HFFc6 (cell line): ENCODE measurements at regions not wholly inside any gene's neighbourhood (a gene's known extent, or its start where the extent isn't known, plus 50 kb on each side); places are given as distances from the start of the nearest gene placed in this dataset.

Experiments
- DNase-seq: peaks from one replicate; pipeline ENCODE4 v3.0.0-alpha.2; 2018
- H3K27ac Mint-ChIP-seq: 2 replicates; pipeline ENCODE4 v1.8.0; 2020; ENCODE audit warnings: mild to moderate bottlenecking, mixed read lengths
- H3K27me3 Mint-ChIP-seq: 2 replicates; pipeline ENCODE4 v1.8.0; 2021; ENCODE audit warnings: mild to moderate bottlenecking, moderate library complexity, mixed read lengths; ENCODE audit not compliant: insufficient read depth
- H3K36me3 Mint-ChIP-seq: 2 replicates; pipeline ENCODE4 v1.8.0; 2021; ENCODE audit warnings: low read depth, mixed read lengths
- H3K4me1 Mint-ChIP-seq: 2 replicates; pipeline ENCODE4 v1.8.0; 2020; ENCODE audit warnings: low read depth, mixed read lengths
- H3K4me3 Mint-ChIP-seq: 2 replicates; pipeline ENCODE4 v1.8.0; 2020; ENCODE audit warnings: mild to moderate bottlenecking, moderate library complexity, mixed read lengths
- H3K9me3 Mint-ChIP-seq: 2 replicates; pipeline ENCODE4 v1.8.0; 2020; ENCODE audit warnings: mild to moderate bottlenecking, mixed read lengths
- TF ChIP-seq, protein P1 (sequence below): fragments of 200-600 bp; sonication (generic); IDR thresholded peaks from 2 replicates; pipeline ENCODE4 v1.5.0; 2021; ENCODE audit warnings: antibody characterized with exemption, mild to moderate bottlenecking

DNA sequence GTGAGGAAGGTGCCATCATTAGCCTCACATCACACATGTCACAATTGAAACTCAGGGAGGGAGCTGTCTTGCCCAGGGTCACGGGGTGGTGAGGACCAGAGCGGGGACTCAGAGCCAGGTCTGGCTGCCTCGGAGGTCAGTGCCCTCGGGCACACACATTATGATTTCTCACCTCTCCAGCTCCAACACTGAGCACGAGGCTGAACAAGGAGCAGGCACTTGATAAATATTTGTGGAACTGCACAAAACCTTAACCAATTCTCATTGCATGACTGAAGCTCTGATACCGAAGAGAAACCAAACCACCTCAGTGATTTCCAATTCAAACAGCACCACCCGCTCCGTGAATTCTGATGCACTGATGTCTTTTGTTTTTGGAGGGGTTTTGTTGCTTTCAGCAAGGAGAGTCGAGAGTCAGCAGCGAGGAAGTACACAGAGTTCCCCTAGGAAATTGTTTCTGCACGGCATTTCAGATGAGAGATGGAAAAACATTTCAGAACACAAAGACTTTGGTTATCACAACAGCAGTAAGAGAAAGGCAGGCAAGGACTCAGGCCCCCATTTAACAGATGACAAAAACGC lies 55.3 kb upstream of the ZMIZ1 start:
- H3K9me3 Mint-ChIP-seq = no peaks in the 10 kb centered on the region
- H3K4me3 Mint-ChIP-seq = no peak overlapping the region
- H3K36me3 Mint-ChIP-seq = peaks cover 4% of the 10 kb centered on the region; the same call in 1 of the 2 replicates
- no peak overlapping the region for H3K27ac Mint-ChIP-seq
- TF ChIP-seq, protein P1, sequence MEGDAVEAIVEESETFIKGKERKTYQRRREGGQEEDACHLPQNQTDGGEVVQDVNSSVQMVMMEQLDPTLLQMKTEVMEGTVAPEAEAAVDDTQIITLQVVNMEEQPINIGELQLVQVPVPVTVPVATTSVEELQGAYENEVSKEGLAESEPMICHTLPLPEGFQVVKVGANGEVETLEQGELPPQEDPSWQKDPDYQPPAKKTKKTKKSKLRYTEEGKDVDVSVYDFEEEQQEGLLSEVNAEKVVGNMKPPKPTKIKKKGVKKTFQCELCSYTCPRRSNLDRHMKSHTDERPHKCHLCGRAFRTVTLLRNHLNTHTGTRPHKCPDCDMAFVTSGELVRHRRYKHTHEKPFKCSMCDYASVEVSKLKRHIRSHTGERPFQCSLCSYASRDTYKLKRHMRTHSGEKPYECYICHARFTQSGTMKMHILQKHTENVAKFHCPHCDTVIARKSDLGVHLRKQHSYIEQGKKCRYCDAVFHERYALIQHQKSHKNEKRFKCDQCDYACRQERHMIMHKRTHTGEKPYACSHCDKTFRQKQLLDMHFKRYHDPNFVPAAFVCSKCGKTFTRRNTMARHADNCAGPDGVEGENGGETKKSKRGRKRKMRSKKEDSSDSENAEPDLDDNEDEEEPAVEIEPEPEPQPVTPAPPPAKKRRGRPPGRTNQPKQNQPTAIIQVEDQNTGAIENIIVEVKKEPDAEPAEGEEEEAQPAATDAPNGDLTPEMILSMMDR = no peak
- H3K4me1 Mint-ChIP-seq = no peaks in the 10 kb centered on the region; the same call in 1 of the 2 replicates
- no peak for DNase-seq
- peaks cover 30% of the 10 kb centered on the region for H3K27me3 Mint-ChIP-seq

DNA sequence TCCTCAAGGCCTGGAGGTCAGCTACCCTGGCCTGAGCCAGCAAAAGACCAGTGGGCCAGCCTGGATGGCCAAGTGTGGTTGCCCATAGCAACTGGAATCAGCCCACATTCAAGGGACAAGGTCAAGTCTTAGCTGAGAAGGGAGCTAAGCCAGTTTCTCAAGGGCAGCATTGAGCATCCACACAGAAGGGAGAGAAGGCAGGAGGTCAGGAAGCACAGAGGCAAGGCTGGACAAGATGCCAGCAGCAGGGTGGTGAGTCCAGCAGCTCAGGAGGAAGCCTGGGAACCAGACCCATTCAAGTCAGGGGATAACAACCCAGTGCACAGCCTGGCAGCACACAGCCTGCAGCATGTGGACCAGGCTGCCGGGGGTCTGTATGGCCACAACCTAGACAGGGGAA lies 54.0 kb upstream of the ZMIZ1 start:
- Mint-ChIP-seq H3K27me3 (peaks cover 30% of the 10 kb centered on the region), H3K4me1 (peaks cover 6% of the 10 kb centered on the region), H3K27ac (no peak overlapping the region), H3K9me3 (no peaks in the 10 kb centered on the region), H3K36me3 (peaks cover 4% of the 10 kb centered on the region; the same call in 1 of the 2 replicates), H3K4me3 (no peak overlapping the region)
- no peak for DNase-seq
- TF ChIP-seq, protein P1 = no peak

DNA sequence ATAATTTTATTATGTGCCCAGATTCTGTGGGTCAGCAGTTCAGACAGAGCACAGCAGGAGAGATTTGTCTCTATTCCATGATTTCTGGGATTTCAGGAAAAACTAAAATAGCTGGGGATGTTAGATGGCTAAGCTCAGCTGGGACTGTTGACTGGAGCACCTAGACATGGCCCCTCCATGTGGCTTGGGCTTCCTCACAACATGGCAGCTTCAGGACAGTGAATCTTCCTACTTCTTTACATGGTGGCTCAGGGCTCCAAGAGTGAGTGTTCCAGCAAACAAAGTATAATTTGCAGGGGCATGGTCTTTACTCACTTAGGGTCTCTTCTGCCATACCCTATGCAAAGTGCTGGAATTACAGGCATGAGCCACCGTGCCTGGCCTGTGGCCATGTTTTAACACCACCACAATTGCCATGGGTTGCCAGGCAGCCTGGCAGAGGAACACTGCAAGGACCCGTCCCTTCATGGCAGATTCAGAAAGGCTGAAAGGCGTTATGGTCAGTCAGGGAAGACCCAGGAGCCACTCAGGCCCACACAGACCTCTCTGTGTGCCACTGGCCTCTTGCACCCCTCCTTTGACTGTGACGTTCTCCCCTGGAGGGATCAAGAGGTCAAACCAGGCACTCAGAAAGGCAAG lies 50.8 kb upstream of the ZMIZ1 start:
- H3K9me3 Mint-ChIP-seq = no peaks in the 10 kb centered on the region
- TF ChIP-seq, protein P1 = no peak
- no peak overlapping the region for H3K4me3 Mint-ChIP-seq
- H3K4me1 Mint-ChIP-seq = peaks cover 6% of the 10 kb centered on the region
- H3K27me3 Mint-ChIP-seq = peaks cover 26% of the 10 kb centered on the region
- H3K36me3 Mint-ChIP-seq = peaks cover 4% of the 10 kb centered on the region; the same call in 1 of the 2 replicates
- DNase-seq = no peak
- H3K27ac Mint-ChIP-seq = no peak overlapping the region

DNA sequence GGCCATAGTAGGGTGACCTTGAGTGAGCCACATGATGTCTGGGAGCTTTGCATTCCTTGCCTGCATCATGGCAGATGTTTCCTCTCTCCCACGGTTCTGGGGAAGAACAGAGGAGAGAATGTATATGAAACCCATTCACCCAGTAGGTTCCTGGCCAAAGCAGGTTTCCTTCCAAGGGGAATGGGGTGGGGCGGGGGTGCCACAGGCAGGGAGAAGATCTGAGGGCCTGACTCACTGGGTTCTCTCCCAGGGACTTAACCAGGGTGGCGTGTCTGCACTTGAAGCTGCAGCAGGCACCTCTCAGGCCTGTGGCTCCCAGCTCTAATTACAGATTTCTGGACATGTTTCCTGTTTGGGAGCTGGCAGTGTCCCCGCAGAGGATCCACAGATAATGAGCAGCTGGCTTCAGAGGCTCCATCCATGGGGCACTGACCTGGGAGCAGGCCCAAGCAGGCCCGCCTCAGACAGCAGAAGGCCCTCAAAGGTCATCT lies 50.2 kb upstream of the ZMIZ1 start:
- Mint-ChIP-seq H3K36me3 (peaks cover 4% of the 10 kb centered on the region; the same call in 1 of the 2 replicates), H3K9me3 (no peaks in the 10 kb centered on the region), H3K4me3 (no peak overlapping the region), H3K27me3 (peaks cover 21% of the 10 kb centered on the region), H3K27ac (peak overlapping the region; percentile 7; the same call in 1 of the 2 replicates), H3K4me1 (peaks cover 6% of the 10 kb centered on the region)
- peak; percentile 46 for DNase-seq
- TF ChIP-seq, protein P1 = no peak
